HG02970 (cell line): ENCODE measurements at regions not wholly inside any gene's neighbourhood (a gene's known extent, or its start where the extent isn't known, plus 50 kb on each side); places are given as distances from the start of the nearest gene placed in this dataset.

Experiments used
- ATAC-seq: cut with Tn5 transposase; IDR thresholded peaks from one replicate; pipeline ENCODE4 v1.9.1; 2021; ENCODE audit warnings: mild to moderate bottlenecking, moderate library complexity, moderate number of reproducible peaks; ENCODE audit not compliant: unreplicated experiment, low FRiP score

DNA sequence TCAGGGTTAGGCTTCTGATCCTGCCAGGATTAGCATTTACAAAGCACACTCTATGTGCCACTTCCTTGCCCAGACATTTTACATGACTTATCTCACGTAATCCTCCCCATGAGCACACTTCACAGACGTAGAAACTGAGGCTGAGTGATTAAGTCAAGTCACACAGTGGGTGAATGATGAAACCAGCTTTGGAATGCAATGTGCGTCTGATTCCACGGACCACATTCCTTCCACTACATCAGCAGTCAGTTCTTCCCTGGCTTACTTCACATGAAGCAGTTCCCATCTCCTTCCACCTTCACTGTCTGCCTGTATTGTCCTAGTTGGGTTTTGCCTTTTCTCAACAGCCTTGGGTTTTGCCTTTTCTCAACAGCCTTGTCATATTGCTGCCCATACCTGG lies 134.3 kb upstream of the PPARGC1A start:
- no peak for ATAC-seq

DNA sequence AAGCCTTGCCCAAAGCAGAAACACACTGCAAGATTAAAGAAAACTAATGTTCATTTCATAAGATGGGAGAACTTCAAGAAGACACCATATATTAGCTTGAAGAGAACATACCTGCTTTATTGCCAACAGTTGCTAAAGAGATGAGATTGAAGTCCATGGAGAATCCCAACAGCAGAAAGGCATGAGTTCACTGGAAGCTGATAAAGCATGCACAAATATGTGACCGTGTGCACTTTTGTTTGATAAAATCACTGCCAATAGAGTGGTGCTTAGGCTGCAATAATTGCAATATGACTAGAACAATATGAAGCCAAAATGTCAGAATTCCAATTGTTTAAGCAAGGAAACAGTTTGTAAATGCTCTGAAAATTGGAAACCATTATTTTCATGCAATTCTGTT lies 125.9 kb upstream of the PPARGC1A start:
- ATAC-seq = no peak

DNA sequence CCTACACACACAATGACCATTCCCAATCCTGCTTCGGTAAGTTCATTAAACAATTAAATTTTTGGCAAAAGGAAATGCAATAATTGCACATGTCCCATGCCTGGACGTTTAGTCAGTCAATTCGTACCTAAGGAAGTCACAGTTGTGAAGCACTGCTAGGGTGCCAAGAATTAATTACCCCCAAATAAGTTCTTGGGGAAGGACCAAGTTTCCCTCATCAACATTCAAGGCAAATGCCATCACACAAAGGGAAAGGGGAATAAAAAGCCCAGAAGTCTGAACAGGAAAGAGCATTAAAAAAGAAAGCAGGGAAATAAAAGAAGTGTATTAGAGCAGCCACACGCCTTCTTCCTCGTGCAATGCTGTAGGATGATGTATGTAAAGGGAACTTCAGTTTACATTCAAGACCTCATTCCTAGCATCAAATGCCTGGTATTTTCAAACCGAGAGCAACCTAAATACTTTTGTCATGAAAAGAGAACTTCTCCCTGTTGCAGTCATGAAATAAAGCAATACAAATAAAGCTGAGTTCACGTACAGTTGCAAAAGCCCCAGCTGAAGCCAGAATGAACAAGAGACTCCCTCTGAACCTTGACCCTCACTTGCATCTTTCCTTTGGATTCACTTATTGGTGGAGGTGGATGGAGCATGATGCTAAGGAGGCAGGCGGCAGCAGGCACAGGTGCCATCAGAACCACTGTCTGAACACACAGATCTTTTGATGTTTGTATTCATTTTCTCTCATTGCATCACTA lies 124.0 kb upstream of the PPARGC1A start:
- no peak for ATAC-seq

DNA sequence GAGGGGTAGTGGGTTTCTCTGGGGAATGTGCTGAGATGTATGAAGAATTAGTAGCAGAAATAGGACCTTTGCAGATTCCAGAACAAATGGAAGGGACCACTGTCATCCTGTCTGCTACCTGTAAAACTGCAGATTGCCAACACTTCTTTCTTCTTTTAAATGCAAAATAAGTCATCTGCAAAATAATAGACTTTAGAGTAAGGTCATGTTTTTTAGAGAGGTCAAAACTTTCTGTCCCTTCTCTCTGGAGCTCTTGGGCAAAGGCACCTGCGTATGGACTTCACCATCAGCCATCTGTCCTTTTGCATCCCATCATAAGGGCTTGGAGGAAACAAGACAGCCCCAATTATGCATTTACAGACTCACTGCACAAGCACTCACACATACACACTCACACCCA lies 121.1 kb upstream of the PPARGC1A start:
- no peak for ATAC-seq

GRCh38 chr4:24010573-24010972 lies 120.7 kb upstream of the PPARGC1A start:
- ATAC-seq = no peak

DNA sequence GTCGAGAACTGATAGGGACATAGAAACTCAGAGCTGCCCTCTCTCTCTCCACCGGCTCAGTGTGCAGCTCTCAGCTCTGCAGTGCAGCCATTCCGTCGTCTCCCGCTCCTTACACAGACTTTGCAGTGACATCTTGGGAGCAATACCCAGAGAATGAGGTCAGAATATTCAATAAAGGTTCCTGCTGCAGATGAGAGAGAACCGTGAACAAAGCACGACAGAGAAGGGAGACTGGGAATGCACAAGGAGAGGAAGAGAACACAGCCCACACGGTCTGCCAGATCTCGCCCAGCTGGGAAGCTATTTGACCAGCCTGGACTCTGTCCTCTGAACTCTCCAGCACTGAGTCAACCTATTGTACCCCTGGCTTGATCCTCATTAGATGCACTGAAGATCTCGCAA lies 118.0 kb upstream of the PPARGC1A start:
- ATAC-seq = no peak

DNA sequence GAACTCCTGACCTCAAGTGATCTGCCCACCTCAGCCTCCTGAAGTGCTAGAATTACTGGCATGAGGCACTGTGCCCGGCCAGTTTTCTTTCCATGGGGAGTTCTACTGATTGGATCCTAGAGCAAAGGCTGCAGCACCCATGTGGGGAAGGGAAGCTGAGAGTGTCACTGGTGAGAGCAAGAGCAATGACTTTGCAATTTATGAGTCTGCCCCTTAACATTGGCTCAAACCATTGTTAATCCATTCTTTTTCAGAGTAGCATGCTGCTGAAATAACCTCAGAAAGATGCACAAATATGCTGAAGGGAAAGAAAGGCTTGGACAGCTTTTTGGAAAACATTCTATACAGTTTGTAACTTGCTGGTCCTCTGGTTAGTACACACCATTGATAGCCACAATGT lies 116.4 kb upstream of the PPARGC1A start:
- ATAC-seq = no peak

GRCh38 chr4:24003926-24004325 lies 114.1 kb upstream of the PPARGC1A start:
- ATAC-seq = no peak

DNA sequence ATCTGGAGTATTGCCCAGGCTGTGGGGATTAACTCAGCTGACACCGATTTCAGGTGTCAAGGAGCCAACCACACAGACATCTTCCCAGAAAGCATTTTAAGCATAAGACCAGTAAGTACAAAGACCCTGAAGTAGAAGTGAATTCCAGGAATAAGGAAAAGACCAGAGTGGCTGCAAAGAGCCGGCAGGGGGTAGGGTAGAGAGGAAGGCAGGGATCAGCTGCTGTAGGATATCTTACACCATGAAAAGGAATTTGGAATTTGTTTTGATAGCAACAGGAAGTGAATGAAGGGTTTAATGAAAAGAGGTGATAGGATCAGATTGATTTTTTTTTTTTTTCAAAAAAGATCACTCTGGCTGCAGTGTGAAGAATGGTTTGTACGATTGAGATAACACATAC lies 113.6 kb upstream of the PPARGC1A start:
- ATAC-seq = no peak

DNA sequence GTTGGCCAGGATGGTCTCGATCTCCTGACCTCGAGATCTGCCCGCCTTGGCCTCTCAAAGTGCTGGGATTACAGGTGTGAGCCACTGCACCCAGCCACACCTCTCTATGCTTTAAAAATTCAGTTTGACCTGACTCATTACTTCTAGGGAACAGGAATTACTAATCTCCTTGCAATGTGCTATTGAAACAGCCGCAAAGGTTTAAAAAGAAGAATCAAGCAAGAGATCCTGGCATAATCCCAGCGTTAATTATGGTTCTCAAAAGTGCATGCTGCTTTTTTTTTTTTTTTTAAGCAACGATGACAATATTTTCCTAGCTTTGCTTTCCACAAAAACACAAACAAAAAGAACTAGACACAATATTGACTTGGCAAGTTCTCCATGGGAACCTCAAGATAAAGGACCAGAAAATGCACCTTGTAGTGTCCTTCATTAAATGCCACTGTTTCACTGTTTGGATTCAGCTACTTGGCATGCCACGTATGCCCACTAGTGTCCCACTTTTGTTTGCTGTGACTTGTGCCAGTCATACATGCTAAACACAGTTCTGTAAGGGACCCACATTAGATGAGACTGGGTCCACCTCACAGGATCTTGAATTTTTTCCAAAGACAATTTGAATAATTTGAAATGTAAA lies 112.6 kb upstream of the PPARGC1A start:
- ATAC-seq = no peak

GRCh38 chr4:24001486-24002329 lies 111.9 kb upstream of the PPARGC1A start:
- ATAC-seq = no peak

- ATAC-seq = no peak
Measured at GRCh38 chr4:24000470-24000831, 110.6 kb upstream of the PPARGC1A start.

DNA sequence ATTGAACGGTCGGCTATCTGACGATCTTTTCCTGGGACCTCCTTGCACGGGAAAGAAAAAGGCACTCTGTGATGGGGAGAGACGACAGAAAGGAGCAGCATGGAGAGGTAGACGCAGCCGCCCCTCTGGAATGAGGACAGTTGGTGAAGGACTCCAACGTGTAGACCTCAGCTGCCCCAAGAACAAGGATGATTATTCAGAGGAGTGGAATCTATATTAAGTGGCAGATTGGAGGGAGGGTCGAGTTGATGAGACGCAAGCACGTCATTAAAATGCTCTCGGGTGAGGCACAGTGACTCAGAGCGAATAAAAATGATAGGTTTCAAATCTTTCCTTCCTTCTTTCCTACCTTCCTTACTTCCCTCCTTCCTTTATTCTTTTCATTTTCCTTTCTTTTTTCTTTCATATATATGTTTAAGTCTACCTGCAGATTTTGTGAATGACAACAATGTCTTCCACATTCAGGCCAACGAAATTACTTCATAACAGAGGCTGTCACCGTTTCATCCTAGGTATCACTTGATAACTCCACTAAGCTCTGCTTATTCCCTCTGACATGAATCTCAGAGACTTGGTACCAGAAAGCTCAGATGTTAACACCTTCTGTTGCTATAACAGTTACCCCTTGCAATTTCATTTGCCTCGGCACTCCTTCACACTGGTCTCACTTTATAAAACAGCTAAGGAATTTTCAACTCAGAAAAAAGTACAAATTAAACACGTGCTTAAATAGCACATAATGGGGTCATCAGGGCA lies 110.0 kb upstream of the PPARGC1A start:
- ATAC-seq = no peak

- ATAC-seq = no peak
Measured at GRCh38 chr4:23993373-23993772, 103.5 kb upstream of the PPARGC1A start.

DNA sequence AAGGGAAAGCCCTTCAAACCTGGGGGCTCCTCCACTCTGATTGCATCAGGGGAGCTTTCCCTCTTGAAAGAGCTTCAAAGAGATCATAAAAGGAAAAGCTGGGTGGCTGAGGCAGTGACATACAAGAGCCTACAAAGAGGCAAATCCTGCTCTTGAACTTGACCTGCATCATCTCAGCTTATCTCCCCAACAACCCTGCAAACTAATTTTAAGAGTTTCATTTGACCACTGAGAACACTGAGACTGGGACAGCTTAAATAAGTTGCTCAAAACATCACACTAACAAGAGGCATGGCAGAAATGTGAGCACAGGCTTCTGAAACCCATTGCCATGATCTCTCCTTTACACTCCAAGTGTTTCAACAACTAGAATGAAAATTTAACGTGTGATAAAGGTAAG lies 101.6 kb upstream of the PPARGC1A start:
- ATAC-seq = no peak

GRCh38 chr4:23986270-23986669 lies 96.4 kb upstream of the PPARGC1A start:
- ATAC-seq = no peak

DNA sequence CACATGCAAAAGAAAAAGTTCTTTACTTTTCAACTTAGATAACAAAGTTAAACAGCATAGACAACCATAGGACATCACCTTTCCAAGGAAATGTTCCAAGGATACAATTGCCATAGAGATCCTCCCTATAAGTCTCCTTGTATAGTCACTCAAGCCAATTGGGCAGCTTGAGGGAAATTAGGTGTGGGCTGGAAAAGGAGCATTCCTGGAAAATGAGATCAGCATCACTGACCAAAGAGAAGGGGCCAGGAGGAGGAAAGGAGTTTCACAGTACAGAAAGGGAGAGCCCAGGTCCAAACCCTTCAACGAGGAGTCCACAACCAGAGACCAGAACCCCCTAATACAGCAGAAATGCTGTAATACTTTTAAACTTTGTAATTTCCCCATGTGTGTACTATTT lies 91.5 kb upstream of the PPARGC1A start:
- no peak for ATAC-seq

GRCh38 chr4:23979534-23979933 lies 89.7 kb upstream of the PPARGC1A start:
- ATAC-seq = no peak

- ATAC-seq = no peak
Measured at GRCh38 chr4:23978002-23978401, 88.2 kb upstream of the PPARGC1A start.

DNA sequence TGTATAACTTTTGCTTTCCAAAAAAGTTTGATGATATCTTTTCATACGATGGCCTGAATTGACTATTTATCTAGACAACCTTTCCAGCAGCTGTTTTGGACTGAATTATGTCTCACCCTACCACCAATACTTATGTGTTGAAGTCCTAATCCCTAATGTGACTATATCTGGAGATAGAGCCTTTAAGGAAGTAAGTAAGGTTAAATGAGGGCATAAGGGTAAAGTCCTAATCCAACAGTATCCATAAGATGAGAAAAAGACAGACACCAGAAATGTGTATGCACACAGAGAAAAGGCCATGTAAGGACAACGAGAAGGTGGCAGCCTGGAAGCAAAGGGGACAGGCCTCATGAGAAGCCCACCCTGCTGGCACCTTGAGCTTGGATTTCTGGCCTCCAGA lies 86.6 kb upstream of the PPARGC1A start:
- no peak for ATAC-seq
